ENCODE measurements at regions not wholly inside any gene's neighbourhood (a gene's known extent, or its start where the extent isn't known, plus 50 kb on each side); places are given as distances from the start of the nearest gene placed in this dataset.

DNA sequence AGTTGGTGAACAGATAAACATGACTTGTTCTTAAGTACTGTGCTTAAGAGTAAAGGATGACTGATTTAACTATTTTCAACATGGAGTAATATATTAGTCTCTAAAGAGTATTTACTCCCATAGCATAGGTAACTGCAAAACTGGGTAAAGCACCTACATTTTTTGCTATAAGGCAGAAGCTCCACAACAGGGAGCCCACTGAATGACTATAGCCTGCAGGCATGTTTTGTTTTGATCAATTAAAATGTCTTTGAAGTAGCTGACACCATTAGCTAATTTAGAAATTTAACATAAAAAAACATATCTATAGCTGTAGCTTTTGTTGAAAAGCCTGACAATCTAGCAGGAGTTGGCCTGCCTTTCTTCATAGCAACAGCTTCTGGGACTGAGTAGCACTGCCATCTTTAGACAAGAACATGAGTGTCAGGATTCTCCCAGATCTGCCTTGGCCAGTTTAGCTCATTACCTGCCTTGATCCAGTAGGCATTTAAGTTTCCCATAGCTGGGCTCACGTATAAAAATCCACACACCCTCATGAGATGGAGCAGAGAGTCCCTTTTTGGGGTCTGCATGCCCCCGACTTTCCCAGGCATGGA lies 1935.1 kb upstream of the PIK3C3 start:
- no peak for DNase-seq (ENCODE audit: low read depth)

GRCh38 chr18:40018266-40018665 lies 1936.8 kb upstream of the PIK3C3 start:
- no peak for DNase-seq (ENCODE audit: low read depth)

GRCh38 chr18:40017021-40017420 lies 1938.0 kb upstream of the PIK3C3 start:
- no peak for DNase-seq (ENCODE audit: low read depth)

DNA sequence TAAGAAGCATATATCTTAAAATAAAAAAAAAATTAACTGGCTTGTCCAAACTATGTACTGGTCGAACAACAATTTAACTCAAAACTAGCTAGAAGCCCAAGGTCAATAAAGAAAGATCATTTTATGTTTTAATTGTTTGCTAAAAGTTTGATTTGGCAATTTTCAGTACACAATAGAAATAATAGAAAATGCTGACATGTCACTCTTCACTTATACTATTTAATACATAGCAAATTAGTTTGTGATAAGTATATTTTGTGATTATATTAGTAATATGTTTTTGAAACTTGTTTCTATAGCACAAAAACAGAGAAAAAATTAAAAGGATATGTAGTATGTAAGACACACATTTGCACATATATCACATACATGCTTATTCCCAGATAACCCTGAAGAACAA lies 1938.6 kb upstream of the PIK3C3 start:
- DNase-seq (ENCODE audit: low read depth) = no peak

GRCh38 chr18:40013001-40013609 lies 1941.9 kb upstream of the PIK3C3 start:
- peak; percentile 26 for DNase-seq (ENCODE audit: low read depth)

- DNase-seq (ENCODE audit: low read depth) = no peak
These were observed 1943.8 kb upstream of the PIK3C3 start for GRCh38 chr18:40011201-40011600.

DNA sequence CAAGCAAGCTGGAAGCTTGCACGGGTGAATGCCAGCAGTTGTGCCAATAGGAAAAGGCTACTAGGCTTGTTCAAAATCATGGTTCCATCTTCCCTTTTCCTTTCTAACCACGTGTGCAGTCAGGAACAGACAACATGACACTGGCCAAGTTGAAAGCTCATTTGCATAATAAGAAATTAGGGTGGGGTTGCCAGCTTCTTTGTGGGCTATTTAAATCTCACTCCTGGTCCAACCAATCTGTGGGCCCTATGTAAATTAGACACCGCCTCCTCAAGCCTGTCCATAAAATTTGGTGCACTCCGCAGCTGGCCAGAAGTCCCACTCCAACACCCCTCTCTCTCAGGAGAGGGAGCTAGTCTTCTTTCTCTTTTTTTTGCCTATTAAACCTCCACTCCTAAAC lies 1948.4 kb upstream of the PIK3C3 start:
- DNase-seq (ENCODE audit: low read depth) = peak; percentile 39

- no peak for DNase-seq (ENCODE audit: low read depth)
These were observed 1950.8 kb upstream of the PIK3C3 start for GRCh38 chr18:40004246-40004645.

DNA sequence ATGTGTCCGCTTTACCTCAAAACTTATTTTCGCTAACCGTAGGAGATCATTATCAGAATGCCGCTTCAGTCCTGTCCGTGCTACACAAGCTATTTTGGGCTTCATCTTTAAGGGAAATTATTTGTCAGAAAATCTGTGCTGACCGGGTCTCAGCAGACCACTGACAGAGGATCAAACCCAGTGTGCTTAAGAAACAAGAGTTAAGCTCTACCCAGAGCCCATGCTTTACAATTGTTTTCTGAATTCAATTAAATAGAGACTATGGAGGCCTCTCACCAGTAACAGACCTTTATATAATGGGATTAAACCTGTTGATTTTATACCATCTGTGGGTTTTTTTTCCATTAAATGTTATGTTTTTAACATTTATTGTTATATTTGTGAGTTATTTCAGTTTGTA lies 1956.7 kb upstream of the PIK3C3 start:
- no peak for DNase-seq (ENCODE audit: low read depth)

DNA sequence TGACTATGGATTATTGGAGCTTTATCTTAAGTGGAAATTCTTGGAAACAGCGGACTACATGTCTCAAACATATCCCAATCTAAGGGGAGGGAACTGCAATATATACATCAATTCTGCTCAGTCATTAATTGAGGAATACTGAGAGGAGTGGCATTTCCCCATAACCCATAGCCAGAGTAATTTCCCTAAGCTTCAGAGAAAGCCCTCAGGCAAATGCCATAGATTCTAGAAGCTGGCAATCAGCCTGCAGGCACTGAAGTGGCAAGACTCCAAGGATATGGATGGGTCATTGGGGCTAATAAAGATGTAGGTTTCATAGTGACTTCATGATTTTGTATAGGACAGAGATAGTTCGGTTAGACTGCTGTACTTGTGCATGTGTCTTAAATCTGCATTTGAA lies 1960.5 kb upstream of the PIK3C3 start:
- DNase-seq (ENCODE audit: low read depth) = no peak

GRCh38 chr18:39991696-39992265 lies 1963.3 kb upstream of the PIK3C3 start:
- DNase-seq (ENCODE audit: low read depth) = no peak

DNA sequence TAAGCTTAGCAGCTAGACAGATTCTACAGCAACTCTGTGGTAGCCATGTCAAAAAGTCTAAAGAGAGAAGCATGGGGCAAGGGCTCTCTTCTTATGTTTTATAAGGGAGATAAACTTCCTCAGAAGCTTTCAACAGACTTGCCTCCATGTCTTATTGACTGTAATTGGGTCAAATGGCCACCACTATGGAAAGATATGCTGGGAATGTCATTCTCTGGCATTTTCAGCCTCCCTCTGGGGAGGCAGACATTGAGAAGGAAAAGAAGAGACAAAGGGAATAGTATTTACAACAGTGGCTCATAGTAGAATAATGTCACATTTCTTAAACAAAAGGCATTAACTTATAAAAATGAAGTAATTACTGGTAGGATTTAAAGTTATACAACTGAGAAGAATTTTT lies 1964.5 kb upstream of the PIK3C3 start:
- no peak for DNase-seq (ENCODE audit: low read depth)

DNA sequence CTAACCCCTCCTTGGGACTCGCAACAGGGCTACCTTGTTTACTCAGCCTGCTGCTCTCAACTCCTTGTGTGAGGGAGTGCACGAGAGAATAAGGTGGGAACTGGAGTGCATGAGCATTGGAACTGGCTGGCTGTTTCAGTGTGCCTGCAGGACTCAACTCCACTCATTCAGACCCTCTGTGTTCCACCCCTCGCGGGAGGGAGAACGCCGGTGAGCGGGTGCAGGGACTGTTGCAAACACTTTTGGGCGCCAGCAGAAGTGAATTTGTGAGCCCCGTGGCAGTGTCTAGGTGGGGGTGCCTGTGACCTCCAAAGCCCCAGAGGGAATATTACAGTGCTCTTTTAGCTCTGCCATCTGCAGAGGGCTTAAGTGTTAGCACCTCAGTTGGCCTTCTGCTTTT lies 1978.3 kb upstream of the PIK3C3 start:
- DNase-seq (ENCODE audit: low read depth) = no peak

- no peak for DNase-seq (ENCODE audit: low read depth)
These were observed 1982.5 kb upstream of the PIK3C3 start for GRCh38 chr18:39972521-39972920.

DNA sequence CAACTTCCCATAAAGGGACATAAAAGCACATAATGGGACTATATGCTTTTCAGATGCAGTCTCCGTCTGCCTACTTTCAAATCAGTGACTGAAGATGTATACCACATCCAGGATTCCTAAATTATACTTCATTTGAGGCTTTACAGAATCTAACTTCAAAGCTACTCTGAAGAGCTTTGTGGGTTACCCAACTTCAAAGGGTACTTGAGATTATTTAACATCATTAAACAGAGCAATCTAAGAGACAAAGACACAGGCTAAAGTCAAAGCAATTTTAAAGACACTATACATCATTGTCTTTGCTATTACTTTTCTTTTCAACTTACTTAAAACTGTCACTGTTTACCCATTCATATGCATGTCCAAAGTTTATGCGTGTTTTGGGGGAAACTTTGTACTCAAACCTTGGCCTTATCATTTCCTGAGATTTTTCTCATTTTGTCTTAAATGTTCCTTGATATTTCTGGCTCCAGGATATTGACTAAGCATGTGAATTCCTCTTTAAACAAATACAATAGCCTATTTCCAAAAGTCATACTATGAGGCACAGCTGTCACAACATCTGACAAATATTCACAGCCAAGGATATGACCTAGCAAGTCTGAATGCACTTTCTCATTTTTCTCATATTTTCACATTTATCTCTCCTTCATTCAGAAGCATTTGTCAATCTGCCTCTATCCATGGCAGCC lies 1985.1 kb upstream of the PIK3C3 start:
- DNase-seq (ENCODE audit: low read depth) = peak; percentile 45

DNA sequence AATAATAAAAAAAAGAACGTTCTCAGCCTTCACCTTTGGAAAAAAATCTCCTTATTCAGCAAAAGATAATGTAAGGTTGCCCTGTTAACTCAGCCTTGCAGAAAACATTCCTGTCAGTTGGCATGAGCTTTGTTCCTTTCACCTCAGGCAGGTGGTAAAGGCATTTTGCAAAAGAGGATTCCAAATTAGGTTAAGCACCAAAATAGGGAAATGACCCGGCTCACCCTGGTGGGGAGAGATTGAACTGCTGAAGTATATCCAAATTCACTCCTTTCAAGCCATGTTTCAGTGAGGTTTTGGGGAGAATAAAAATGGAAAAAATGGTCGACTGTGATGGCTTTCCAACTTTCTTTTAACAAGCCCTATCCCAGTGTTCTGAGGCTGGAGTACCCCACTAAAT lies 1988.8 kb upstream of the PIK3C3 start:
- DNase-seq (ENCODE audit: low read depth) = no peak

- DNase-seq (ENCODE audit: low read depth) = no peak
These were observed 1992.5 kb upstream of the PIK3C3 start for GRCh38 chr18:39962546-39962945.

DNA sequence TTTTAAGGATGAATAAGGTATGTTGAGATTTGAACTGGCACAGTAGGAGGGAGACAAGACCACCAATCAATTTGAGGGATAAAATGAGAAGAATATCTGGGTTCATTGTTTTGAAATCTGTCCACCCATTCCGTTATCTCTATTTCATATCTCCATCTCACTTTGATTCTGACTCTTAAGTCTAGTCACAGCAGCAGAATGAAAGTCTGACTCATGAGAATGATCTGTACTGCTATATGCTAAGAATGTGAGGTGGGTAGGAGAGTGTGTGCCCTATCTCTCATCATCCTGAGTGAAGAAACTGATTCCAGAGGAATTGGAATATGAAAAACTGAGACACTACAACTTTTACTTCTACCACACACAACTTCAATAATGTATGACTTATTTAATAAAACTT lies 1994.5 kb upstream of the PIK3C3 start:
- DNase-seq (ENCODE audit: low read depth) = peak; percentile 25

GRCh38 chr18:39959839-39960238 lies 1995.2 kb upstream of the PIK3C3 start:
- no peak for DNase-seq (ENCODE audit: low read depth)

DNA sequence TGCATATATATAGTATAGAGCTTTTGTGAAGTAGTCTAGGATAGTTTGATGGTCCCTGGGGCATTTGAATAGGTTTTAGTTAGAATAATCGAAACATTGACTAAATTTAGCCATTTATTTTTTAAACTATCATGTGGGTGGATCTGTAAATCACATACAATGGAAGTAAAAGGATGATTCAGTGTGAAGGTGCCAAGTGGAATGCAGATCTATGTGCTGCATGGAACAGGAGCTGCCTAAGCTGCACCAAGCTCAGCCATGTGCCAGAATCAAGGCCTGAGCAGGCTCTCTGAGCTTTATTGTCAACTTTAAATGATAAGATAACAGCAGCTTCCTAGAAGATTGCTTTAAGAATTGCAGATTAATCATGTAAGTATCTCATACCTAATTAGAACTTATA lies 1996.2 kb upstream of the PIK3C3 start:
- DNase-seq (ENCODE audit: low read depth) = no peak

DNA sequence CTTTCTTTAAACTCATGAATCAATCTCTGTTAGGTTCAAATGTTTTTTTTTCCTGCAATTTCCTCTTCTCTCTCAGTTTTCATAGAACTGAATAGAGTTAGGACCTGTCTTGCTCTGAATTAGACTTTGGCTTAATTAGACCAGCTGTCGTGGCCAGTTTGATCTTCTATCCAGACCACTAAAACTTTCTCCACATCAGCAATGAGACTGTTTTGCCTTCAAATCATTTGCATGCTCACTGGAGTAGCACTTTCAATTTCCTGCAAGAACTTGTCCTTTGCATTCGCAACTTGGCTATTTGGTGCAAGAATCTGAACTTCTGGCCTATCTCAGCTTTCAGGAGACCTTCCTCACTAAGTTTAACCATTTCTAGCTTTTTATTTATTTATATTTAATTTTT lies 2002.2 kb upstream of the PIK3C3 start:
- no peak for DNase-seq (ENCODE audit: low read depth)

GRCh38 chr18:39951142-39951720 lies 2003.8 kb upstream of the PIK3C3 start:
- DNase-seq (ENCODE audit: low read depth) = no peak

- peak; percentile 56 for DNase-seq (ENCODE audit: low read depth)
These were observed 2008.4 kb upstream of the PIK3C3 start for GRCh38 chr18:39946623-39947061.

All from LHCN-M2 (cell line).